ENCODE measurements at regions not wholly inside any gene's neighbourhood (a gene's known extent, or its start where the extent isn't known, plus 50 kb on each side); places are given as distances from the start of the nearest gene placed in this dataset.

GRCh38 chr13:97743938-97744337 lies 209.5 kb upstream of the IPO5 start (continued):
- TF ChIP-seq ZNF423 (CRISPR knock-in tag; IDR thresholded peaks at IDR 0.05) (no peak), SOX15 (CRISPR knock-in tag; IDR thresholded peaks at IDR 0.05) (no peak), KAT7 (CRISPR knock-in tag; IDR thresholded peaks at IDR 0.05; ENCODE audit: borderline replicate concordance) (no peak), JAZF1 (CRISPR knock-in tag; IDR thresholded peaks at IDR 0.05) (no peak), FOXJ3 (CRISPR knock-in tag; IDR thresholded peaks at IDR 0.05; ENCODE audit: borderline replicate concordance) (no peak)

DNA sequence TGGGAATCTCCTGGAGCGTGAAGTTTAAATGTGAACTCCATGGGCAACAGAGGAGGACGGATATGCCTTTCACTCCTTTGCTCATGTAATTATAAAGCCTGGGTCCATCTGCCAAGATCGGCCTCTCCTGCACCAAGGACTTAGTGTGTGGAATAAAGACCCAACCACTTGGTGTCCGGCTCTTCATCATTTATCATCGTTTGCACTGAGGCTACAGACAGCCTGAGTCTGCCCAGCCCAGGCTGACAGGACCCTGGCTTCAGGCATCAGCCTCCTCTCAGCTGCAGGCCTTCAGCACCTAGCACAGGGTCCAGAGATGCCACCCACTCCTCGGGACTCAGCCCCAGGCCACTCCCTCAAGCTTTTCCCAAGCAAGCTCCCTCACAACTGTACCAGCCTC lies 206.8 kb upstream of the IPO5 start:
- no peak overlapping the region for H3K4me3 Mint-ChIP-seq
- peaks cover 30% of the 10 kb centered on the region for H3K9me3 Mint-ChIP-seq
- ChIA-PET POLR2A (no interaction called here), CTCF (no interaction called here)
- TF ChIP-seq ELF4 (CRISPR knock-in tag; IDR thresholded peaks at IDR 0.05; ENCODE audit: low read depth) (no peak), RORB (CRISPR knock-in tag; IDR thresholded peaks at IDR 0.05) (no peak), FOXJ3 (CRISPR knock-in tag; IDR thresholded peaks at IDR 0.05; ENCODE audit: borderline replicate concordance) (no peak), CBFB (CRISPR knock-in tag; IDR thresholded peaks at IDR 0.05; ENCODE audit: low read depth) (no peak), AR (CRISPR knock-in tag; IDR thresholded peaks at IDR 0.05) (no peak), E2F1 (CRISPR knock-in tag; IDR thresholded peaks at IDR 0.05) (no peak), ZNF121 (CRISPR knock-in tag; IDR thresholded peaks at IDR 0.05) (no peak), TEAD4 (CRISPR knock-in tag; IDR thresholded peaks at IDR 0.05) (no peak), GRHL2 (CRISPR knock-in tag; IDR thresholded peaks at IDR 0.05; ENCODE audit: insufficient replicate concordance, severe bottlenecking) (no peak), JAZF1 (CRISPR knock-in tag; IDR thresholded peaks at IDR 0.05) (no peak), NFYB (CRISPR knock-in tag; conservative IDR thresholded peaks at IDR 0.05; ENCODE audit: low read depth) (no peak), HMGA2 (CRISPR knock-in tag; IDR thresholded peaks at IDR 0.05) (no peak)
- TF ChIP-seq, protein P1, sequence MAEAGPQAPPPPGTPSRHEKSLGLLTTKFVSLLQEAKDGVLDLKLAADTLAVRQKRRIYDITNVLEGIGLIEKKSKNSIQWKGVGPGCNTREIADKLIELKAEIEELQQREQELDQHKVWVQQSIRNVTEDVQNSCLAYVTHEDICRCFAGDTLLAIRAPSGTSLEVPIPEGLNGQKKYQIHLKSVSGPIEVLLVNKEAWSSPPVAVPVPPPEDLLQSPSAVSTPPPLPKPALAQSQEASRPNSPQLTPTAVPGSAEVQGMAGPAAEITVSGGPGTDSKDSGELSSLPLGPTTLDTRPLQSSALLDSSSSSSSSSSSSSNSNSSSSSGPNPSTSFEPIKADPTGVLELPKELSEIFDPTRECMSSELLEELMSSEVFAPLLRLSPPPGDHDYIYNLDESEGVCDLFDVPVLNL (CRISPR knock-in tag; IDR thresholded peaks at IDR 0.05; ENCODE audit: borderline replicate concordance, low read depth): no peak
- TF ChIP-seq, protein P2, sequence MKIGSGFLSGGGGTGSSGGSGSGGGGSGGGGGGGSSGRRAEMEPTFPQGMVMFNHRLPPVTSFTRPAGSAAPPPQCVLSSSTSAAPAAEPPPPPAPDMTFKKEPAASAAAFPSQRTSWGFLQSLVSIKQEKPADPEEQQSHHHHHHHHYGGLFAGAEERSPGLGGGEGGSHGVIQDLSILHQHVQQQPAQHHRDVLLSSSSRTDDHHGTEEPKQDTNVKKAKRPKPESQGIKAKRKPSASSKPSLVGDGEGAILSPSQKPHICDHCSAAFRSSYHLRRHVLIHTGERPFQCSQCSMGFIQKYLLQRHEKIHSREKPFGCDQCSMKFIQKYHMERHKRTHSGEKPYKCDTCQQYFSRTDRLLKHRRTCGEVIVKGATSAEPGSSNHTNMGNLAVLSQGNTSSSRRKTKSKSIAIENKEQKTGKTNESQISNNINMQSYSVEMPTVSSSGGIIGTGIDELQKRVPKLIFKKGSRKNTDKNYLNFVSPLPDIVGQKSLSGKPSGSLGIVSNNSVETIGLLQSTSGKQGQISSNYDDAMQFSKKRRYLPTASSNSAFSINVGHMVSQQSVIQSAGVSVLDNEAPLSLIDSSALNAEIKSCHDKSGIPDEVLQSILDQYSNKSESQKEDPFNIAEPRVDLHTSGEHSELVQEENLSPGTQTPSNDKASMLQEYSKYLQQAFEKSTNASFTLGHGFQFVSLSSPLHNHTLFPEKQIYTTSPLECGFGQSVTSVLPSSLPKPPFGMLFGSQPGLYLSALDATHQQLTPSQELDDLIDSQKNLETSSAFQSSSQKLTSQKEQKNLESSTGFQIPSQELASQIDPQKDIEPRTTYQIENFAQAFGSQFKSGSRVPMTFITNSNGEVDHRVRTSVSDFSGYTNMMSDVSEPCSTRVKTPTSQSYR (CRISPR knock-in tag; IDR thresholded peaks at IDR 0.05): no peak
- TF ChIP-seq, protein P3, sequence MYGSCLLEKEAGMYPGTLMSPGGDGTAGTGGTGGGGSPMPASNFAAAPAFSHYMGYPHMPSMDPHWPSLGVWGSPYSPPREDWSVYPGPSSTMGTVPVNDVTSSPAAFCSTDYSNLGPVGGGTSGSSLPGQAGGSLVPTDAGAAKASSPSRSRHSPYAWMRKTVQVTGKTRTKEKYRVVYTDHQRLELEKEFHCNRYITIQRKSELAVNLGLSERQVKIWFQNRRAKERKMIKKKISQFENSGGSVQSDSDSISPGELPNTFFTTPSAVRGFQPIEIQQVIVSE (CRISPR knock-in tag; IDR thresholded peaks at IDR 0.05; ENCODE audit: borderline replicate concordance): no peak
- H3K4me1 Mint-ChIP-seq: peaks cover 9% of the 10 kb centered on the region
- no peak overlapping the region for H3K27ac Mint-ChIP-seq
- ATAC-seq: no peak
- no peaks in the 10 kb centered on the region for H3K27me3 Mint-ChIP-seq (ENCODE audit: low read depth)
- no peak for DNase-seq (ENCODE audit: low spot score)
- H3K36me3 Mint-ChIP-seq: peaks cover 5% of the 10 kb centered on the region
